Neuronal stem cell (in vitro differentiated cells): ENCODE measurements at regions not wholly inside any gene's neighbourhood (a gene's known extent, or its start where the extent isn't known, plus 50 kb on each side); places are given as distances from the start of the nearest gene placed in this dataset.

Experiments used
- DNase-seq: peaks from one replicate; pipeline ENCODE4 v3.0.0-alpha.2; 2013; ENCODE audit warnings: low spot score
- H2AFZ ChIP-seq: one replicate; pipeline ENCODE4 v1.6.1; 2013; ENCODE audit warnings: mild to moderate bottlenecking, low read length, inconsistent platforms
- H2AK5ac ChIP-seq: 2 replicates; pipeline ENCODE4 v1.6.1; 2013; ENCODE audit warnings: low read depth, mild to moderate bottlenecking, inconsistent platforms, low read length, moderate library complexity, mixed read lengths
- H2BK120ac ChIP-seq: 2 replicates; pipeline ENCODE4 v1.6.1; 2013; ENCODE audit warnings: low read depth, mild to moderate bottlenecking, inconsistent platforms, low read length, moderate library complexity, mixed read lengths
- H2BK12ac ChIP-seq: one replicate; pipeline ENCODE4 v1.6.1; 2013; ENCODE audit warnings: low read length, inconsistent platforms
- H2BK15ac ChIP-seq: 2 replicates; pipeline ENCODE4 v1.6.1; 2013; ENCODE audit warnings: mild to moderate bottlenecking, low read length, inconsistent platforms, mixed read lengths
- H2BK5ac ChIP-seq: one replicate; pipeline ENCODE4 v1.6.1; 2013; ENCODE audit warnings: inconsistent platforms, mild to moderate bottlenecking, low read length, moderate library complexity
- H3K14ac ChIP-seq: one replicate; pipeline ENCODE4 v1.6.1; 2013; ENCODE audit warnings: low read length, inconsistent platforms
- H3K18ac ChIP-seq: 2 replicates; pipeline ENCODE4 v1.6.1; 2013; ENCODE audit warnings: low read length, inconsistent platforms
- H3K23ac ChIP-seq: 2 replicates; pipeline ENCODE4 v1.6.1; 2013; ENCODE audit warnings: low read depth, mild to moderate bottlenecking, mixed read lengths, low read length, inconsistent platforms; ENCODE audit not compliant: poor library complexity
- H3K27ac ChIP-seq: replicated peaks from 3 replicates; pipeline ENCODE4 v1.5.1; 2013; ENCODE audit warnings: low read length, inconsistent platforms
- H3K27me3 ChIP-seq, 3 experiments: 2 replicates each; pipeline ENCODE4 v1.6.1; 2013; ENCODE audit warnings: low read length in 3 of 3, mild to moderate bottlenecking in 2 of 3, inconsistent platforms in 1 of 3, low read depth in 1 of 3, mixed read lengths in 1 of 3, moderate library complexity in 1 of 3; ENCODE audit not compliant: control insufficient read depth in 3 of 3, insufficient read depth in 3 of 3
- H3K36me3 ChIP-seq, 2 donors: replicated peaks in 1 of 2; 2 replicates each; pipeline ENCODE4 v1.6.1; 2013; ENCODE audit warnings: low read length in 2 of 2; ENCODE audit not compliant: control insufficient read depth in 2 of 2, insufficient read depth in 2 of 2
- H3K4ac ChIP-seq: 2 replicates; pipeline ENCODE4 v1.6.1; 2013; ENCODE audit warnings: inconsistent platforms, mild to moderate bottlenecking, low read length, moderate library complexity
- H3K4me1 ChIP-seq, 2 donors: 1 replicate in 1 of 2; 2 replicates in 1 of 2; pipeline ENCODE4 v1.6.1; 2013; ENCODE audit warnings: low read length in 2 of 2, low read depth in 1 of 2; ENCODE audit not compliant: control insufficient read depth in 2 of 2, insufficient read depth in 1 of 2
- H3K4me2 ChIP-seq: one replicate; pipeline ENCODE4 v1.6.1; 2013; ENCODE audit warnings: mild to moderate bottlenecking, low read length, inconsistent platforms; ENCODE audit not compliant: insufficient read depth, poor library complexity, severe bottlenecking
- H3K4me3 ChIP-seq, 2 donors: 2 replicates each; pipeline ENCODE4 v1.5.1; 2013; ENCODE audit warnings: low read length in 2 of 2, mild to moderate bottlenecking in 2 of 2, inconsistent platforms in 1 of 2, moderate library complexity in 1 of 2
- H3K79me1 ChIP-seq: one replicate; pipeline ENCODE4 v1.6.1; 2013; ENCODE audit warnings: low read depth, mild to moderate bottlenecking, inconsistent platforms, low read length, moderate library complexity
- H3K9ac ChIP-seq: one replicate; pipeline ENCODE4 v1.6.1; 2013; ENCODE audit warnings: mild to moderate bottlenecking, low read depth, low read length, inconsistent platforms; ENCODE audit not compliant: poor library complexity
- H3K9me3 ChIP-seq, 2 donors: replicated peaks in 1 of 2; 2 replicates each; pipeline versions ENCODE3 to v1.6.1; 2013; ENCODE audit warnings: low read length in 2 of 2, mild to moderate bottlenecking in 2 of 2, inconsistent platforms in 1 of 2, low read depth in 1 of 2, mixed read lengths in 1 of 2, moderate library complexity in 1 of 2; ENCODE audit not compliant: control insufficient read depth in 2 of 2, insufficient read depth in 1 of 2
- H4K8ac ChIP-seq: one replicate; pipeline ENCODE4 v1.6.1; 2013; ENCODE audit warnings: low read depth, mild to moderate bottlenecking, inconsistent platforms, low read length, moderate library complexity
- H4K91ac ChIP-seq: one replicate; pipeline ENCODE4 v1.6.1; 2013; ENCODE audit warnings: low read length, low read depth, mild to moderate bottlenecking, inconsistent platforms; ENCODE audit not compliant: poor library complexity
- WGBS, 2 donors: extraction: QIAGEN DNeasy Blood & Tissue Kit; methylation state at CpG; one replicate each; pipeline ENCODE4 v1.1.7; 2013; ENCODE audit warnings: missing lambda C conversion rate in 2 of 2, mixed read lengths in 1 of 2; ENCODE audit not compliant: insufficient read length in 2 of 2, insufficient replicate concordance in 1 of 2; ENCODE audit errors: extremely low coverage in 2 of 2; 5-methylcytosine and 5-hydroxymethylcytosine counted together

GRCh38 chr14:71665157-71665556 lies 267.1 kb upstream of the RGS6 start:
- H2BK12ac ChIP-seq = no peak overlapping the region
- no peak overlapping the region for H2BK5ac ChIP-seq
- H3K23ac ChIP-seq = no peak overlapping the region
- H3K36me3 ChIP-seq = peaks cover 4 to 17% of the 10 kb centered on the region in 2 donors
- H3K27ac ChIP-seq = no peak overlapping the region
- H3K4me1 ChIP-seq = peaks cover 4 to 5% of the 10 kb centered on the region in 2 donors
- no peaks in the 10 kb centered on the region for H3K79me1 ChIP-seq
- no peak overlapping the region for H4K8ac ChIP-seq
- no peak overlapping the region for H2BK15ac ChIP-seq
- no peak overlapping the region for H3K18ac ChIP-seq
- no peak for DNase-seq
- H3K4me2 ChIP-seq = no peak overlapping the region
- H3K9ac ChIP-seq = no peak overlapping the region
- H3K14ac ChIP-seq = no peak overlapping the region
- H3K9me3 ChIP-seq = no peaks in the 10 kb centered on the region
- no CpG with 5 or more reads among the region's 1 CpG for WGBS, 2 donors
- H2AK5ac ChIP-seq = no peak overlapping the region
- no peak overlapping the region for H3K4ac ChIP-seq
- no peak overlapping the region for H2BK120ac ChIP-seq
- no peak overlapping the region for H2AFZ ChIP-seq
- no peaks in the 10 kb centered on the region for H3K27me3 ChIP-seq
- H3K4me3 ChIP-seq = no peak overlapping the region
- no peak overlapping the region for H4K91ac ChIP-seq

GRCh38 chr14:71665781-71666180 lies 266.4 kb upstream of the RGS6 start:
- DNase-seq = no peak
- no peak overlapping the region for H3K4me2 ChIP-seq
- H4K8ac ChIP-seq = no peak overlapping the region
- no peak overlapping the region for H2AK5ac ChIP-seq
- no CpG with 5 or more reads among the region's 2 CpGs for WGBS, 2 donors
- H3K4me3 ChIP-seq = no peak overlapping the region
- H3K79me1 ChIP-seq = no peaks in the 10 kb centered on the region
- no peak overlapping the region for H3K14ac ChIP-seq
- H3K23ac ChIP-seq = no peak overlapping the region
- H2BK5ac ChIP-seq = no peak overlapping the region
- no peak overlapping the region for H4K91ac ChIP-seq
- H2BK15ac ChIP-seq = no peak overlapping the region
- H3K27me3 ChIP-seq = no peaks in the 10 kb centered on the region
- H2AFZ ChIP-seq = no peak overlapping the region
- H2BK120ac ChIP-seq = no peak overlapping the region
- no peak overlapping the region for H3K9ac ChIP-seq
- peaks cover 4 to 5% of the 10 kb centered on the region in 2 donors for H3K4me1 ChIP-seq
- no peak overlapping the region for H3K4ac ChIP-seq
- H3K9me3 ChIP-seq = no peaks in the 10 kb centered on the region
- no peak overlapping the region for H3K27ac ChIP-seq
- no peak overlapping the region for H3K18ac ChIP-seq
- H2BK12ac ChIP-seq = no peak overlapping the region
- peaks cover 4 to 20% of the 10 kb centered on the region in 2 donors for H3K36me3 ChIP-seq

- Histone ChIP-seq H2AK5ac (no peak overlapping the region), H3K4me2 (no peak overlapping the region), H2BK120ac (no peak overlapping the region), H3K36me3 (peaks cover 3 to 22% of the 10 kb centered on the region in 2 donors), H3K23ac (no peak overlapping the region), H3K9me3 (peaks cover 0 to 2% of the 10 kb centered on the region in 2 donors), H3K9ac (no peak overlapping the region), H3K4me1 (peaks cover 4 to 7% of the 10 kb centered on the region in 2 donors), H3K79me1 (no peaks in the 10 kb centered on the region), H3K27ac (no peak overlapping the region), H3K4me3 (peak overlapping the region in 1 of 2 donors; percentile 43), H3K27me3 (no peaks in the 10 kb centered on the region), H3K18ac (no peak overlapping the region), H3K14ac (no peak overlapping the region), H3K4ac (no peak overlapping the region), H2BK12ac (no peak overlapping the region), H4K8ac (no peak overlapping the region), H2AFZ (no peak overlapping the region), H2BK5ac (no peak overlapping the region), H2BK15ac (no peak overlapping the region), H4K91ac (no peak overlapping the region)
- DNase-seq = no peak
- WGBS, 2 donors = no CpG with 5 or more reads among the region's 2 CpGs
Observed at GRCh38 chr14:71666571-71667145, 265.6 kb upstream of the RGS6 start.

- Histone ChIP-seq H3K4me3 (no peak overlapping the region), H3K4ac (no peak overlapping the region), H2AFZ (no peak overlapping the region), H3K9me3 (peaks cover 0 to 2% of the 10 kb centered on the region in 2 donors), H2BK120ac (no peak overlapping the region), H2BK15ac (no peak overlapping the region), H2AK5ac (no peak overlapping the region), H2BK5ac (no peak overlapping the region), H3K27me3 (no peaks in the 10 kb centered on the region), H3K9ac (no peak overlapping the region), H4K8ac (no peak overlapping the region), H4K91ac (no peak overlapping the region), H3K18ac (no peak overlapping the region), H2BK12ac (no peak overlapping the region), H3K14ac (no peak overlapping the region), H3K36me3 (peaks cover 7 to 26% of the 10 kb centered on the region in 2 donors), H3K23ac (no peak overlapping the region), H3K4me1 (peaks cover 4 to 7% of the 10 kb centered on the region in 2 donors), H3K4me2 (no peak overlapping the region), H3K27ac (no peak overlapping the region), H3K79me1 (no peaks in the 10 kb centered on the region)
- no CpG with 5 or more reads among the region's 5 CpGs for WGBS, 2 donors
- no peak for DNase-seq
Observed at GRCh38 chr14:71668186-71668912, 263.9 kb upstream of the RGS6 start.
